Naive B cell (primary cell): ENCODE measurements at regions not wholly inside any gene's neighbourhood (a gene's known extent, or its start where the extent isn't known, plus 50 kb on each side); places are given as distances from the start of the nearest gene placed in this dataset.
A peak's percentile ranks its signal among the peaks of the same experiment; 100 is the strongest.
"Not testable (repeated sequence)": the region's sequence is repeated elsewhere in the genome, so short reads cannot be mapped to it uniquely, and the experiment has no call there.

Experiments
- ATAC-seq, 2 donors: fragments of 150-1000 bp; cut with Tn5 transposase; 2 replicates each; pipeline ENCODE4 v1.10.0; 2021; ENCODE audit warnings: low read depth in 2 of 2, mild to moderate bottlenecking in 2 of 2, moderate library complexity in 2 of 2
- DNase-seq: peaks from one replicate; pipeline ENCODE4 v3.0.0; 2022
- H3K27ac Mint-ChIP-seq, 6 donors: one replicate each; pipeline ENCODE4 v1.8.0; 2020 to 2022; ENCODE audit warnings: mild to moderate bottlenecking in 6 of 6, mixed read lengths in 6 of 6, moderate library complexity in 5 of 6, inconsistent platforms in 2 of 6
- H3K27me3 Mint-ChIP-seq, 3 donors: one replicate each; pipeline ENCODE4 v1.8.0; 2021 to 2022; ENCODE audit warnings: mixed read lengths in 3 of 3, mild to moderate bottlenecking in 1 of 3
- H3K36me3 Mint-ChIP-seq, 2 donors: one replicate each; pipeline ENCODE4 v1.8.0; 2020 to 2022; ENCODE audit warnings: mixed read lengths in 2 of 2, inconsistent platforms in 1 of 2, mild to moderate bottlenecking in 1 of 2
- H3K4me1 Mint-ChIP-seq, 3 donors: one replicate each; pipeline ENCODE4 v1.8.0; 2020 to 2022; ENCODE audit warnings: mixed read lengths in 3 of 3, inconsistent platforms in 1 of 3, mild to moderate bottlenecking in 1 of 3, moderate library complexity in 1 of 3
- H3K4me3 Mint-ChIP-seq, 8 donors: one replicate each; pipeline ENCODE4 v1.8.0; 2020 to 2022; ENCODE audit warnings: mild to moderate bottlenecking in 8 of 8, mixed read lengths in 8 of 8, moderate library complexity in 8 of 8, inconsistent platforms in 2 of 8
- H3K9me3 Mint-ChIP-seq, 7 donors: one replicate each; pipeline ENCODE4 v1.8.0; 2020 to 2022; ENCODE audit warnings: mixed read lengths in 7 of 7, mild to moderate bottlenecking in 5 of 7, inconsistent platforms in 2 of 7, moderate library complexity in 1 of 7

DNA sequence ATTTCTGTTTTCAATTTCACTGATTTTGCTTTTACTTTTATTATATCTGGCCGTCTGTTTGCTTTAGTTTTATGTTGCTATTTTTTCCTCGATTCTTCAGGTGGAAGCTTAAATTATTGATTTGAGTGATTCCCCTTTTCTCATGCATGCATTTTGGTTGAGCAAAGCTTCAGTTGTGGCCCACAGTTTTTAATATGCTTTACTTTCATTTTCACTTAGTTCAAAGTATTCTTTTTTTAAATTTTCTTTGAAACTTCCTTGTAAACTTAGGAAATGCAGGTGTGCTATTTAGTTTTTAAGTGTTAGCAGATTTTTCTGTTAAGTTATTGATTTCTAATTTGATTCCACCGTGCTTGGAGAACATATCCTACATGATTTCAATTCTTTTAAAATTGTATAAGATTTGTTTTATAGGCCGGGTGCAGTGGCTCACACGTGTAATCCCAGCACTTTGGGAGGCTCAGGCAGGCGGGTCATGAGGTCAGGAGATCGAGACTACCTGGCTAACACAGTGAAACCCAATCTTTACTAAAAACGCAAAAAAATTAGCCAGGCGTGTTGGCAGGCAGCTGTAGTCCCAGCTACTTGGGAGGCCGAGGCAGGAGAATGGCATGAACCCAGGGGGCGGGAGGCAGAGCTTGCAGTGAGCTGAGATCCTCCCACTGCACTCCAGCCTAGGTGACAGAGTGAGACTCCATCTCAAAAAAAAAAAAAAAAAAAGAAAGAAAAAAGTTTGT is 531.2 kb downstream of the KIF2B start:
- no peak for ATAC-seq
- H3K4me1 Mint-ChIP-seq = no peaks in the 10 kb centered on the region

DNA sequence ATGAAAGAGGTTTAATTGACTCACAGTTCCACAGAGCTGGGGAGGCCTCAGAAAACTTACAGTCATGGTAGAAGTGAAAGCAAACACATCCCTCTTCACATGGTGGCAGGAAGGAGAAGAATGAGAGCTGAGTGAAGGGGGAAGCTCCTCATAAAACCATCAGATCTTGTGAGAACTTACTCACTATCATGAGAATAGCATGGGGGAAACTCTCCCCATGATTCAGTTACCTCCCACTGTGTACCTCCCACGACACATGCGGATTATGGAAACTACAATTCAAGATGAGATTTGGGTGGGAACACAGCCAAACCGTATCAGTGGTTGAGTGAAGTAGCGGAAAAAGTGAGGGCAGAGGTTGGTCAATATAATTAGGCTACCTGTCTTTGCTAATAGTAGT is 538.3 kb downstream of the KIF2B start:
- H3K9me3 Mint-ChIP-seq = peaks cover 4 to 25% (median 10%) of the 10 kb centered on the region in 7 donors
- not testable (repeated sequence) for H3K36me3 Mint-ChIP-seq, H3K4me1 Mint-ChIP-seq, DNase-seq, H3K27ac Mint-ChIP-seq, ATAC-seq, H3K27me3 Mint-ChIP-seq, H3K4me3 Mint-ChIP-seq

More for the DNA sequence above, 531.2 kb downstream of the KIF2B start:
- Mint-ChIP-seq H3K4me3 (no peak overlapping the region), H3K36me3 (no peaks in the 10 kb centered on the region), H3K9me3 (peaks cover 4 to 21% (median 10%) of the 10 kb centered on the region in 7 donors), H3K27me3 (no peaks in the 10 kb centered on the region), H3K27ac (no peak overlapping the region)
- DNase-seq = no peak

DNA sequence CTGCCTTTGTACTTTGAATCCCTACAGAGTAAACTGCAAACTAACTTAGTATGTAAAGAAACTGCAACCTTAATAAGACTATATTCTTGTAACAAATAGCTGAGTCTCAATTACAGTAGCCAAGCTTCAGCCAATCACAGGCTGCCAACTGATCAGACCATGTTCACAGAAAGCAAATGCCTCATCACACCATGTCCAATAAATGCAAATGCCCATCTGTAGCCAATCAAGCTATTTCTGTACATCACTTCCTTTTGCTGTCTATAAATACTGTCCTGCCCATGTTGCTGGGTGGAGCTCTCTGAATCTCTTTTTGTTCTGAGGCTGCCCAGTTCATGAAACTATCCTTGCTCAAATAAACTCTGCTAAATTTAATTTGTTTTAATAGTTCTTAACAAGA is 531.7 kb upstream of the TOM1L1 start:
- no peaks in the 10 kb centered on the region for H3K36me3 Mint-ChIP-seq
- no peaks in the 10 kb centered on the region for H3K27me3 Mint-ChIP-seq
- H3K4me3 Mint-ChIP-seq = no peak overlapping the region
- DNase-seq (no peak), ATAC-seq (no peak)
- H3K9me3 Mint-ChIP-seq = peaks cover 0 to 6% (median 3%) of the 10 kb centered on the region in 7 donors
- no peaks in the 10 kb centered on the region for H3K4me1 Mint-ChIP-seq
- no peak overlapping the region for H3K27ac Mint-ChIP-seq

DNA sequence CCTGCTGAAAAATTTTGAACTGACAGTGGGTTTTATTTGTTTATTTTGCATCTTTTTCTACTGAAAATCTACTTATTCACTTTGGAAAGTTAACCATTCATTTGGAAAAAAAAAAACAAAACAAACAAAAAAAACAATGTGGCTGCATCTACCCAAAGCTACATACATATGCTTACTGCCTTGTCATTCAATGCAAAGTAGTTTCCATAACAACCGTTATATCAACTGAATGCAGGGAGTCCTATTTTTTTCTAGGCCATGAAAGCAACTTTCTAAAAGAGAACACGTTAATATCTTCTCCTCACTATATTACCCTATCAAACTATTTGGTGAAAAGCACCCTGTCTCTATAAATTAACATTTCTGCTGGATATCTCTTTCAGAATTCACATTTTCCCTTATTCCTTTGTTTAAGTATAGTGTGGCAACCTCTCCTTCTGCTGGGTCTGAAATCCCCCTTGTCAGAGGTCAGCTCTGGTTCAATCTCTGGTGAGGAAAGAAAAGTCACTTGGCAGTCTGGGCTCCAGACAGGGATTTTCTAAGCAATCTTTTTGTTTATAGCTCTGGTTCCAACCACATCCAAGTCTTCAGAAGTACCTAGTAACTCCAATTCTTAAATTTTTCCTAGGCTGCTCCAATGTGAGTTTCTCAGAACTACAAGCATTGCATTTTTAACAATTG is 528.4 kb upstream of the TOM1L1 start:
- H3K27me3 Mint-ChIP-seq = no peaks in the 10 kb centered on the region
- ATAC-seq (no peak), DNase-seq (no peak)
- peaks cover 0 to 5% (median 3%) of the 10 kb centered on the region in 7 donors for H3K9me3 Mint-ChIP-seq
- no peak overlapping the region for H3K4me3 Mint-ChIP-seq
- no peaks in the 10 kb centered on the region for H3K4me1 Mint-ChIP-seq
- H3K36me3 Mint-ChIP-seq = no peaks in the 10 kb centered on the region
- no peak overlapping the region for H3K27ac Mint-ChIP-seq

DNA sequence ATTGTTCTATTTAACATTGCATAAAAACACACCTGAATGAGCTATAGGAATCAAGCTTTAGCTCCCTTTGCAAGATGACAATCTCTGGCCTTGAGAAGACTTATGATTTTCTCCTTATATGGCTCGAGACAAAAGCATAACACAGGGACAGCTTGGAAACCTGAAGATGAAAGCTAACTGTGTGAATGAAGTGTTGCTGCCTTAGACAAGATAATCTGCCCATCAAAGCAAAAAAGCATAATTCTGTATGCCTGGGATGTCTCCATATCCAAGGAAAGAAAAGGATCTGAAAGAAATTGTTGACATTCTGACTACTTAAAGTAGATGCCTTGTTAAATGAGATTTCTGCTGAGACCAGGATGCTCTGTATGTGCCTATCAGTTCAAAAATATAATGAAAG is 526.7 kb upstream of the TOM1L1 start:
- Mint-ChIP-seq H3K4me3 (no peak overlapping the region), H3K36me3 (no peaks in the 10 kb centered on the region), H3K27ac (no peak overlapping the region), H3K9me3 (peaks cover 0 to 7% (median 5%) of the 10 kb centered on the region in 7 donors), H3K27me3 (no peaks in the 10 kb centered on the region), H3K4me1 (no peaks in the 10 kb centered on the region)
- ATAC-seq (no peak), DNase-seq (no peak)

DNA sequence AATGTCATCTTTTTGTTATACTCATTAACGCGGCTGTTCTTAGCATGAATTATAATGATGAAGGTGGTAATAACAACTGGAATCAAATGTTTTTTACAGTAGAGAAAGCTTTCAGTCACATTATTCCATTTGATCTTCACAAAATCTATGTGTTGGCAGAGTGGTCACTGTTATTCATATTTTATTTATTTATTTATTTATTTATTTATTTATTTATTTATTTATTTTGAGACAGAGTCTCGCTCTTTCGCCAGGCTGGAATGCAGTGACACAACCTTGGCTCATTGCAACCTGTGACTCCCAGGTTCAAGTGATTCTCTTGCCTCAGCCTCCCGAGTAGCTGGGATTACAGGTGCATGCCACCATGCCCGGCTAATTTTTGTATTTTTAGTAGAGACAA is 524.2 kb upstream of the TOM1L1 start:
- not testable (repeated sequence) for DNase-seq, H3K27ac Mint-ChIP-seq, H3K27me3 Mint-ChIP-seq, H3K4me1 Mint-ChIP-seq, ATAC-seq, H3K36me3 Mint-ChIP-seq, H3K9me3 Mint-ChIP-seq, H3K4me3 Mint-ChIP-seq

DNA sequence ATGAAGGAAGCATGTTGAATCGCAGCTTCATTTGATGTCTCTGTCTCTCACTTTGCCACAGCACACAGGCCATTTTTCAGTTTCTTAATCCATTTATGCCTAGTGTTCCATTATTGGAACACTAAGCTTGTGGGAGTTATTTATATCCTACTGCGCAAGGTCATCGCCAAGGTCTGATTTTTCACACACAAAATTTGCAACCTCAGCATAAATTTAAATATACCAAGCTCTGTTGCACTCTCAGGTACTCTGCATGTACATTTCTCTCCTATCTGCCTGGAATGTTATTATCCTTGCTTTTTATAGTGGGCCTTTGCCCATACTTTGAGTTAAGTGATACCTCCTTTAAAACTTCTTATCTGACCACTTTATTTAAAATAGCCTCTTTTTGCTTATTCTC is 519.2 kb upstream of the TOM1L1 start:
- ATAC-seq (no peak), DNase-seq (no peak)
- Mint-ChIP-seq H3K36me3 (no peaks in the 10 kb centered on the region), H3K27me3 (no peaks in the 10 kb centered on the region), H3K4me1 (no peaks in the 10 kb centered on the region), H3K27ac (no peak overlapping the region), H3K4me3 (no peak overlapping the region), H3K9me3 (peaks cover 0 to 9% (median 7%) of the 10 kb centered on the region in 7 donors)

DNA sequence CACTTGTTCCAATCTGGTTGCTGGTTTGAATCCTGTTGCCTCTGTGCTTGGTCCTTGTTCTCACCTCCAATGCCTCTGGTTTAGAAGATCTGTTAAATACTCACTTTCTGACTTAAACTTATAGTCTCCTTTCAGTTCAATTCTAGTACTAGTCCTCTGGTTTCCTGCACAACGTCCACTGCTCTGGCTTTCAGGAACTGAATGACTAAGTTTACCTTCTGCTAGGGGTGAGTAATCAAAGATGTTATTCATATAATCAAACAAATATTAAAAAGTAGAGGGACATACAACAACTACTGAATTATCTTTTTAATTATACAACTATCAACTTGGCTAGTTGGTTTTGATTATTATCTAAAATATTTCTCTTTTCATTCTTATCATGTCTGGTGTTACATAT is 496.4 kb upstream of the TOM1L1 start:
- Mint-ChIP-seq H3K4me3 (no peak overlapping the region), H3K4me1 (no peaks in the 10 kb centered on the region), H3K27me3 (no peaks in the 10 kb centered on the region), H3K36me3 (no peaks in the 10 kb centered on the region), H3K9me3 (peaks cover 0 to 13% (median 4%) of the 10 kb centered on the region in 7 donors), H3K27ac (peak overlapping the region in 1 of 6 donors; percentile 13)
- DNase-seq (no peak), ATAC-seq (no peak)

DNA sequence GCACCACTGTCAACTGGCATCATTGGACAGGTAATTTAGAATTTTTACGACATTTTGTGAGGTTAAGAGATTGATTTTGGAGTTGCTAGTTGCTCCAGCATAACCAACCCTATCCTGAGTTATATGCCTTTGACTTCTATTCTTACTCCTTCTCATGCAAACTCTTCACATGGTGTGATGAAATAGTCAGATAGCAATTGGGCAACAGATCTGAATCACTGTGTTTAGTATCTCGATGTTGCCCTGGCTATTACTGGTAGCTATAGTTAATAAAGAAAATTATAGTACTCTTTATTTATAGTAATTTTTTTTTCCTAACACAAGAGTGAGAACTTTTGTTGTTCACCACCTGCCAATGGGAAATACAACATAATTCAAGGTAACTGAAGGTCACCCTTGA is 494.8 kb upstream of the TOM1L1 start:
- Mint-ChIP-seq H3K4me3 (no peak overlapping the region), H3K36me3 (no peaks in the 10 kb centered on the region)

DNA sequence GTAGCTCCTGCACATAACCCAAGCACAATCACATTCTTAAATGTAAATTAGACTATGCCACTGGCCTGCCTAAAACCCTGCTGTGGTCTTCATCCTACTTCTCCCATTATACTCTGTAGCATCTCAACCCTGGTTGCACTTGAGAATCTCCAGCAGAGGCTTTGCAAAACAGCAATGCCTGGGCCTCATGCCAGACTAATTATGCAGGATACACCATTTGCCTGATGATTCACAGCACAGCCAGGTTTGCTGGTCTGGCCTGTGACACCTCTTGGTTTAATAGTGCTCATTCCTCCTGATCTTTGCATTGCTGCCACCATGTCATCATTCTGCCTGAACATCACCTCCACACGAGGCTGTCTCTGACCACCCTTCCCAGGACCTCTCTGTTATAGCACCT is 491.9 kb upstream of the TOM1L1 start:
- Mint-ChIP-seq H3K4me1 (no peaks in the 10 kb centered on the region), H3K4me3 (no peak overlapping the region), H3K9me3 (peaks cover 0 to 8% (median 4%) of the 10 kb centered on the region in 7 donors), H3K27ac (no peak overlapping the region), H3K36me3 (no peaks in the 10 kb centered on the region), H3K27me3 (no peaks in the 10 kb centered on the region)
- no peak for DNase-seq
- no peak for ATAC-seq

More for the DNA sequence above, 494.8 kb upstream of the TOM1L1 start:
- Mint-ChIP-seq H3K27me3 (no peaks in the 10 kb centered on the region), H3K9me3 (peaks cover 0 to 13% (median 4%) of the 10 kb centered on the region in 7 donors), H3K4me1 (no peaks in the 10 kb centered on the region), H3K27ac (no peak overlapping the region)
- ATAC-seq (no peak), DNase-seq (no peak)

DNA sequence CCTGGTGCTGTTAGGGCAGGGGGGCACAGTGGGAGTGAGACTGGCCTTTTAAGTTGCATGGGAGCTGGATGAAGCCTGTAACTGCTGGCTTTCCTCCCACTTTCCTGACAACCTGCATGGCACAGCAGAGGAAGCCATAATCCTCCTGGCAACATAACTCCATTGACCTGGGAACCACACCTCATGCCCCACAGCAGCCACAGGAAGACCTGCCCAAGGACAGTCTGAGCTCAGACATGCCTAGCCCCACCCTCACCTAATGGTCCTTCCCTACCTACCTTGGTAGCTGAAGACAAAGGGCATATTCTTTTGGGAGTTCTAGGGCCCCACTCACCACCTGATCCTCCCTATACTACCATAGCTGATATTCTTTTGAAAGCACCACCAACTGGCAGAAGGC is 482.2 kb upstream of the TOM1L1 start:
- Mint-ChIP-seq H3K4me1 (no peaks in the 10 kb centered on the region), H3K27ac (no peak overlapping the region), H3K4me3 (no peak overlapping the region), H3K36me3 (no peaks in the 10 kb centered on the region), H3K9me3 (peaks cover 5 to 14% (median 11%) of the 10 kb centered on the region in 7 donors), H3K27me3 (no peaks in the 10 kb centered on the region)
- ATAC-seq = no peak
- DNase-seq = no peak

DNA sequence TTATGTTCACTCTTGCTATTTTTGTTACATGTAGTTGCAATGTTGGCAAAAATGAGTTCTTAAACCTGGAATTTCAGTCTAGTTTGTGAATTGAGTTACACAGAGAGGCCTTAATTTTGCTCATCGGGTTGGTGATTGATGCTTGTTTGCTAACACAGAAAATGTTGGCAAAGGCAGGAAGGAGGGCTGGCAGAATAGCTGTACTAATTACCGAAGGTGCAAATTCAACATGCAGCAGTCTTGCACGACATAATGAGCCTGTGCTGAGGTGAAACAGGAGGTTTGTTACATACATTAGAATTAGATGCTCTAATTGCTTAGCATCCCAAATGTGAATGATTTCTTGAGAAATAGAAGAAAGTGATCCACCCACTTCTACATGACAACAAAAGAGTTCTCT is 475.0 kb upstream of the TOM1L1 start:
- ATAC-seq (no peak), DNase-seq (no peak)
- no peaks in the 10 kb centered on the region for H3K4me1 Mint-ChIP-seq
- peaks cover 0 to 14% (median 5%) of the 10 kb centered on the region in 7 donors for H3K9me3 Mint-ChIP-seq
- no peak overlapping the region for H3K4me3 Mint-ChIP-seq
- peak overlapping the region in 1 of 6 donors; percentile 36 for H3K27ac Mint-ChIP-seq
- H3K27me3 Mint-ChIP-seq = no peaks in the 10 kb centered on the region
- H3K36me3 Mint-ChIP-seq = no peaks in the 10 kb centered on the region

DNA sequence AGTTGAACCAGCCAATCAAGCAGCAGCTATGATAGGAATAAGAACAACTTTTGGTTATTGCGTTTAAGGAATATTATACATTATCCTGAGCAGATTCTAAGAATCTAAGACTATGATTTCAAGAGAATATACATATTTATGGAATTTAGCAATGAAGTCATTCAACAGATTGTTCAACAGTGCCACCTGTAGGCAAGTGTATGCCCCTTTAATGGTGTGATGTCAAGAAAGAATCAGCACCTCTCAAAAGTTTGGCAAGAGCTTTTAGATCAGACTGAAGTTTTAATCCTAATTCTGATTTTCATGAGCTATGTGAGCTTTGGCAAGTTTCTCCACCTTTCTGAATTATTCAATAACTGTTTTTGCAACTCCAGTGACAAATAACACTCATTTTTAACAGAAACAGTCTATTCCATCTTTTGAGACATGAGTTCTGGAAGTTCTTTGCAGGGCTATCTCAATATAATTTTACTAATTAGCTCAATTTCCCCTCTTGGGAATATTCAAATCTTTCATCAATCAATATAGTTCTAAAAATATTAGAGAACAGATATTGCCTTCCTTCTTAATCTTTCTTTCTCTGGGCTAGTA is 474.3 kb upstream of the TOM1L1 start:
- H3K27ac Mint-ChIP-seq = no peak overlapping the region
- peaks cover 0 to 11% (median 5%) of the 10 kb centered on the region in 7 donors for H3K9me3 Mint-ChIP-seq
- no peak overlapping the region for H3K4me3 Mint-ChIP-seq
- ATAC-seq (no peak), DNase-seq (no peak)
- H3K36me3 Mint-ChIP-seq = no peaks in the 10 kb centered on the region
- H3K27me3 Mint-ChIP-seq = no peaks in the 10 kb centered on the region
- no peaks in the 10 kb centered on the region for H3K4me1 Mint-ChIP-seq

DNA sequence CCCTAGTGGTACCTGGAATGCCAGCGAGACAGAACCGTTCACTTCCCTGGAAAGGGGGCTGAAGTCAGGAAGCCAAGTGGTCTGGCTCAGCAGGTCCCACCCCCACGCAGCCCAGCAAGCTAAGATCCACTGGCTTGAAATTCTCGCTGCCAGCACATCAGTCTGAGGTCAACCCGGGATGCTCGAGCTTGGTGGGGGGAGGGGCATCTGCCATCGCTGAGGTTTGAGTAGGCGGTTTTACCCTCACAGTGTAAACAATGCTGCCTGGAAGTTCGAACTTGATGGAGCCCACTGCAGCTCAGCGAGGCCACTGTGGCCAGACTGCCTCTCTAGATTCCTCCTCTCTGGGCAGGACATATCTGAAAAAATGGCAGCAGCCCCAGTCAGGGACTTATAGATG is 464.7 kb upstream of the TOM1L1 start:
- Mint-ChIP-seq H3K4me1 (no peaks in the 10 kb centered on the region), H3K4me3 (no peak overlapping the region), H3K36me3 (no peaks in the 10 kb centered on the region), H3K27me3 (no peaks in the 10 kb centered on the region), H3K9me3 (peaks cover 2 to 36% (median 12%) of the 10 kb centered on the region in 7 donors), H3K27ac (no peak overlapping the region)
- no peak for ATAC-seq
- no peak for DNase-seq
